H1 (cell line): ENCODE measurements at regions not wholly inside any gene's neighbourhood (a gene's known extent, or its start where the extent isn't known, plus 50 kb on each side); places are given as distances from the start of the nearest gene placed in this dataset.
"Not testable (repeated sequence)": the region's sequence is repeated elsewhere in the genome, so short reads cannot be mapped to it uniquely, and the experiment has no call there.

Source experiments
- CTCF ChIA-PET: fragments of 300-600 bp; sonication (Branson Sonifier 250); formaldehyde crosslinking; loops from one replicate; lab custom pipeline; 2021; ENCODE audit not compliant: partially characterized antibody; lab: Charles Lee
- POLR2A ChIA-PET: fragments of 300-600 bp; sonication (Branson Sonifier 250); formaldehyde crosslinking; loops from one replicate; lab custom pipeline; 2021; ENCODE audit warnings: inconsistent platforms; ENCODE audit not compliant: partially characterized antibody; lab: Charles Lee
- DNase-seq, 2 experiments: peaks; one replicate each; pipeline versions ENCODE4 v3.0.0 to v3.0.0-alpha.2; 2010 to 2022; ENCODE audit warnings: low spot score in 2 of 2, low read depth in 1 of 2, mixed read lengths in 1 of 2
- FAIRE-seq: peaks from 2 replicates; lab custom pipeline; 2011; peaks lifted over from hg19 to GRCh38; lab: Jason Lieb, UNC
- H2AFZ ChIP-seq: 2 replicates; pipeline ENCODE4 v1.8.1; 2012; ENCODE audit warnings: low read length, inconsistent platforms
- H2AK5ac ChIP-seq: 2 replicates; pipeline ENCODE4 v1.6.1; 2013; ENCODE audit warnings: low read depth, low read length
- H2BK120ac ChIP-seq: replicated peaks from 2 replicates; pipeline ENCODE3; 2013; ENCODE audit warnings: low read depth, low read length, inconsistent platforms
- H2BK12ac ChIP-seq: 2 replicates; pipeline ENCODE4 v1.6.1; 2013; ENCODE audit warnings: low read depth, low read length
- H2BK15ac ChIP-seq: 2 replicates; pipeline ENCODE4 v1.6.1; 2013; ENCODE audit warnings: low read length
- H2BK20ac ChIP-seq: 2 replicates; pipeline ENCODE4 v1.6.1; 2013; ENCODE audit warnings: low read length
- H2BK5ac ChIP-seq: 2 replicates; pipeline ENCODE4 v1.6.1; 2013; ENCODE audit warnings: low read depth, low read length
- H3K14ac ChIP-seq: 2 replicates; pipeline ENCODE4 v1.6.1; 2013; ENCODE audit warnings: inconsistent platforms; ENCODE audit not compliant: insufficient read length
- H3K18ac ChIP-seq: 2 replicates; pipeline ENCODE4 v1.6.1; 2013; ENCODE audit warnings: low read length; ENCODE audit errors: extremely low read depth
- H3K23ac ChIP-seq: 2 replicates; pipeline ENCODE4 v1.6.1; 2013; ENCODE audit warnings: inconsistent platforms; ENCODE audit not compliant: insufficient read length
- H3K23me2 ChIP-seq: 2 replicates; pipeline ENCODE4 v1.6.1; 2013; ENCODE audit warnings: low read depth, low read length
- H3K27ac ChIP-seq: 2 replicates; pipeline ENCODE4 v1.6.1; 2011; ENCODE audit warnings: low read depth, low read length, inconsistent platforms
- H3K27me3 ChIP-seq, 4 experiments: replicated peaks in 1 of 4; 1 replicate in 1 of 4; 2 replicates in 3 of 4; pipeline versions ENCODE4 v1.6.1 to v1.8.1; 2011 to 2013; ENCODE audit warnings: low read length in 3 of 4, mild to moderate bottlenecking in 3 of 4, inconsistent platforms in 2 of 4, mixed read lengths in 2 of 4, moderate library complexity in 1 of 4; ENCODE audit not compliant: control insufficient read depth in 3 of 4, insufficient read depth in 3 of 4; ENCODE audit errors: extremely low read depth in 1 of 4
- H3K36me3 ChIP-seq, 4 experiments: 2 replicates each; pipeline versions ENCODE4 v1.6.1 to v1.8.1; 2011 to 2013; ENCODE audit warnings: mild to moderate bottlenecking in 4 of 4, low read length in 3 of 4, moderate library complexity in 2 of 4, control low read depth in 1 of 4, inconsistent platforms in 1 of 4; ENCODE audit not compliant: insufficient read depth in 4 of 4, control insufficient read depth in 2 of 4
- H3K4ac ChIP-seq: replicated peaks from 2 replicates; pipeline ENCODE3; 2013; ENCODE audit warnings: low read length, low read depth, mixed read lengths, inconsistent platforms; ENCODE audit not compliant: insufficient read length
- H3K4me1 ChIP-seq, 4 experiments: replicated peaks in 1 of 4; 1 replicate in 1 of 4; 2 replicates in 3 of 4; pipeline versions ENCODE4 v1.6.1 to v1.8.1; 2011 to 2013; ENCODE audit warnings: low read length in 3 of 4, inconsistent platforms in 2 of 4, mixed read lengths in 1 of 4; ENCODE audit not compliant: insufficient read depth in 4 of 4, control insufficient read depth in 3 of 4
- H3K4me2 ChIP-seq, 2 experiments: 2 replicates each; pipeline versions ENCODE4 v1.6.1 to v1.8.1; 2011 to 2013; ENCODE audit warnings: low read depth in 2 of 2, low read length in 2 of 2, control low read depth in 1 of 2, inconsistent platforms in 1 of 2, mild to moderate bottlenecking in 1 of 2; ENCODE audit not compliant: insufficient read depth in 1 of 2
- H3K4me3 ChIP-seq, 4 experiments: fragments of 200-600, 300-600 bp in 1 of 4; sonication (generic), shearing (Covaris generic), sonication (Bioruptor Twin) in 1 of 4; 2 replicates each; pipeline versions ENCODE4 v1.5.1 to v1.8.1; 2011 to 2016; ENCODE audit warnings: low read length in 4 of 4, low read depth in 3 of 4, control low read depth in 2 of 4, inconsistent platforms in 2 of 4, mild to moderate bottlenecking in 2 of 4, mixed read lengths in 1 of 4, moderate library complexity in 1 of 4; ENCODE audit not compliant: insufficient read depth in 2 of 4; ENCODE audit errors: extremely low read depth in 1 of 4
- H3K56ac ChIP-seq: replicated peaks from 2 replicates; pipeline ENCODE3; 2013; ENCODE audit warnings: low read depth, mild to moderate bottlenecking, mixed read lengths, low read length, inconsistent platforms; ENCODE audit not compliant: insufficient read length
- H3K79me1 ChIP-seq: 2 replicates; pipeline ENCODE4 v1.6.1; 2013; ENCODE audit warnings: low read depth, low read length, control low read depth
- H3K79me2 ChIP-seq, 2 experiments: 2 replicates each; pipeline versions ENCODE4 v1.6.1 to v1.8.1; 2012 to 2013; ENCODE audit warnings: low read length in 2 of 2, mild to moderate bottlenecking in 2 of 2, inconsistent platforms in 1 of 2; ENCODE audit not compliant: insufficient read depth in 2 of 2, control insufficient read depth in 1 of 2
- H3K9ac ChIP-seq, 4 experiments: replicated peaks in 1 of 4; 1 replicate in 1 of 4; 2 replicates in 3 of 4; pipeline versions ENCODE4 v1.6.1 to v1.8.1; 2011 to 2013; ENCODE audit warnings: low read depth in 3 of 4, low read length in 3 of 4, control low read depth in 2 of 4, mild to moderate bottlenecking in 2 of 4, moderate library complexity in 2 of 4, inconsistent platforms in 1 of 4; ENCODE audit errors: extremely low read depth in 1 of 4
- H3K9me3 ChIP-seq, 2 experiments: 2 replicates each; pipeline versions ENCODE4 v1.6.1 to v1.8.1; 2012 to 2013; ENCODE audit warnings: mild to moderate bottlenecking in 2 of 2, moderate library complexity in 2 of 2, control low read depth in 1 of 2, inconsistent platforms in 1 of 2, low read depth in 1 of 2, low read length in 1 of 2, mixed read lengths in 1 of 2; ENCODE audit not compliant: insufficient read depth in 2 of 2
- H4K20me1 ChIP-seq, 2 experiments: replicated peaks in 1 of 2; 2 replicates each; pipeline versions ENCODE3 to v1.8.1; 2011 to 2013; ENCODE audit warnings: inconsistent platforms in 2 of 2, low read length in 2 of 2, mild to moderate bottlenecking in 1 of 2; ENCODE audit not compliant: insufficient read depth in 2 of 2, control insufficient read depth in 1 of 2
- H4K5ac ChIP-seq: 2 replicates; pipeline ENCODE4 v1.6.1; 2013; ENCODE audit warnings: low read length, low read depth, mixed read lengths, inconsistent platforms; ENCODE audit not compliant: insufficient read length
- H4K8ac ChIP-seq: 2 replicates; pipeline ENCODE4 v1.8.0; 2013; ENCODE audit warnings: mild to moderate bottlenecking, moderate library complexity, low read length, inconsistent platforms; ENCODE audit not compliant: insufficient read depth; ENCODE audit errors: extremely low read depth
- H4K91ac ChIP-seq: replicated peaks from 2 replicates; pipeline ENCODE3; 2013; ENCODE audit warnings: low read length, mixed read lengths, inconsistent platforms; ENCODE audit not compliant: insufficient read length
- CEBPB ChIP-seq: IDR thresholded peaks from 2 replicates; pipeline ENCODE4 v1.6.1; 2012; ENCODE audit warnings: low read depth, low read length
- RAD21 ChIP-seq, 2 experiments: IDR thresholded peaks in 1 of 2; conservative IDR thresholded peaks in 1 of 2; 2 replicates each; pipeline ENCODE4 v1.6.1; 2011; ENCODE audit warnings: low read depth in 2 of 2, low read length in 2 of 2, improper control_type of control experiment in 1 of 2, inconsistent platforms in 1 of 2, mild to moderate bottlenecking in 1 of 2, moderate library complexity in 1 of 2
- whole genome bisulfite sequencing, 2 experiments: shearing (Covaris generic) in 1 of 2; methylation state at CpG; one replicate each; pipeline versions ENCODE4 v1.1.6 to v1.1.7; 2013 to 2015; ENCODE audit warnings: low lambda C conversion rate in 2 of 2, mixed read lengths in 2 of 2, inconsistent platforms in 1 of 2, low coverage in 1 of 2, missing lambda C conversion rate in 1 of 2; ENCODE audit not compliant: insufficient replicate concordance in 2 of 2, insufficient coverage in 1 of 2, insufficient read length in 1 of 2; ENCODE audit errors: extremely low coverage in 1 of 2, missing lambda C conversion rate in 1 of 2; 5-methylcytosine and 5-hydroxymethylcytosine counted together
- TF ChIP-seq, protein P1 (sequence below): IDR thresholded peaks from 2 replicates; pipeline ENCODE4 v1.6.1; 2012; ENCODE audit warnings: inconsistent platforms
- TF ChIP-seq, protein P2 (sequence below), 3 experiments: IDR thresholded peaks; 1 replicate in 2 of 3; 2 replicates in 1 of 3; pipeline versions ENCODE4 v1.5.1 to v1.6.1; 2011; ENCODE audit warnings: low read length in 3 of 3, mild to moderate bottlenecking in 3 of 3, inconsistent platforms in 2 of 3, low read depth in 1 of 3, moderate library complexity in 1 of 3; ENCODE audit not compliant: insufficient read depth in 1 of 3; ENCODE audit errors: control extremely low read depth in 1 of 3

DNA sequence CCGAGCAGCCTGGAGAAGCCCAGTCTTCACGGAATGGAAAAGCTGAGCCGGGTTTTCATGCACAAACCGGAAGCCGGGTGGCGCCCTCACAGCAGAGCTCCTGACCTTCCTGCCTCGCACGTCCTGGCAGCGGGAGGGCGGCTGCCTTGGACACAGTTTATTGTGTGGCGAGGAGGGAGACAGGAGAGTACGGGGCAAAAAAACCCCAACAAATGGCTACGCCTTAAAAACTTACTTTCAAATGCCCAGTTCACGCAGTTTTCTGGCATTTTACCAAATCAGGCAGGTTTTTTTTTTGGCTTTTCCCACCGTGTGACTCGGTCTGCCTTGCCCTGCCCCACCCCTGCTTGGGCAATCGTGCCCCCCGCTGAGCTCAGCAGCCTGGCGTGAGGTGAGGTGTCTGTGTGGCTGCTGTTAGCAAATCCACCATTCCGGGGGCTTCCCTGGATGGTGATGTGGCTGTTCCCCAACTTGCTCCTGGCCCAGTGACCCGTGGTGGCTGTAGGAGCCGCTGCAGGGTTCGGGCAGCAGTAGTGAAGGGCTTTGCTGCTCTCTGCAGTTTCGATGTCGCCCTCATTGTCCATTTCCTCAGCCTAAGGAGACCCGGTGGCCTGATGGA is 187.1 kb upstream of the SULF2 start:
- not testable (repeated sequence) for H3K79me1 ChIP-seq, H4K91ac ChIP-seq, H3K56ac ChIP-seq, H3K9ac ChIP-seq
- TF ChIP-seq, protein P1, sequence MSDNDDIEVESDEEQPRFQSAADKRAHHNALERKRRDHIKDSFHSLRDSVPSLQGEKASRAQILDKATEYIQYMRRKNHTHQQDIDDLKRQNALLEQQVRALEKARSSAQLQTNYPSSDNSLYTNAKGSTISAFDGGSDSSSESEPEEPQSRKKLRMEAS = 0 out of 2 replicates have a peak, but pooled peaks have one; percentile 19
- TF ChIP-seq, protein P2, sequence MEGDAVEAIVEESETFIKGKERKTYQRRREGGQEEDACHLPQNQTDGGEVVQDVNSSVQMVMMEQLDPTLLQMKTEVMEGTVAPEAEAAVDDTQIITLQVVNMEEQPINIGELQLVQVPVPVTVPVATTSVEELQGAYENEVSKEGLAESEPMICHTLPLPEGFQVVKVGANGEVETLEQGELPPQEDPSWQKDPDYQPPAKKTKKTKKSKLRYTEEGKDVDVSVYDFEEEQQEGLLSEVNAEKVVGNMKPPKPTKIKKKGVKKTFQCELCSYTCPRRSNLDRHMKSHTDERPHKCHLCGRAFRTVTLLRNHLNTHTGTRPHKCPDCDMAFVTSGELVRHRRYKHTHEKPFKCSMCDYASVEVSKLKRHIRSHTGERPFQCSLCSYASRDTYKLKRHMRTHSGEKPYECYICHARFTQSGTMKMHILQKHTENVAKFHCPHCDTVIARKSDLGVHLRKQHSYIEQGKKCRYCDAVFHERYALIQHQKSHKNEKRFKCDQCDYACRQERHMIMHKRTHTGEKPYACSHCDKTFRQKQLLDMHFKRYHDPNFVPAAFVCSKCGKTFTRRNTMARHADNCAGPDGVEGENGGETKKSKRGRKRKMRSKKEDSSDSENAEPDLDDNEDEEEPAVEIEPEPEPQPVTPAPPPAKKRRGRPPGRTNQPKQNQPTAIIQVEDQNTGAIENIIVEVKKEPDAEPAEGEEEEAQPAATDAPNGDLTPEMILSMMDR (IDR thresholded peaks at IDR 0.05; ENCODE audit: control extremely low read depth in 1 of 3, insufficient read depth in 1 of 3, low read depth in 1 of 3, low read length in 3 of 3) = peak; percentile 18 to 51 (median 44); a peak in 2 of 4 replicates
- TF ChIP-seq CEBPB (0 out of 2 replicates have a peak, but pooled peaks have one; percentile 29), RAD21 (IDR thresholded peaks at IDR 0.05 in 1 of 2, conservative IDR thresholded peaks at IDR 0.05 in 1 of 2; ENCODE audit: low read depth in 2 of 2, low read length in 2 of 2) (peak; percentile 54 to 58)
- TF ChIP-seq, all 59 proteins: peak for 4; not testable (repeated sequence) for 55
- 56% methylated on average over 26 of the region's 26 CpGs; no CpG with 5 or more reads in 1 of the 2 experiments for WGBS, 2 experiments
- FAIRE-seq, POLR2A ChIA-PET, H3K4me3 ChIP-seq, H3K23me2 ChIP-seq, H3K18ac ChIP-seq, H2AFZ ChIP-seq, H3K27ac ChIP-seq, H4K5ac ChIP-seq, H3K27me3 ChIP-seq, H3K79me2 ChIP-seq, H3K14ac ChIP-seq, H3K36me3 ChIP-seq, H3K9me3 ChIP-seq, H4K20me1 ChIP-seq, H3K23ac ChIP-seq, H3K4ac ChIP-seq, H2BK20ac ChIP-seq, H2BK15ac ChIP-seq: not testable (repeated sequence)
- DNase-seq = peak in 1 of 2 experiments; percentile 57
- Histone ChIP-seq H3K4me2 (peak overlapping the region in 1 of 2 experiments; percentile 5; a peak in 2 of 4 replicates), H2BK5ac (peak overlapping the region; percentile 75; the same call in 1 of the 2 replicates), H2BK120ac (peak overlapping the region; percentile 78), H2BK12ac (peak overlapping the region; percentile 90), H3K4me1 (peaks cover 7 to 18% (median 11%) of the 10 kb centered on the region in 4 experiments), H4K8ac (peak overlapping the region; percentile 41; the same call in 1 of the 2 replicates), H2AK5ac (peak overlapping the region; percentile 48; the same call in 1 of the 2 replicates)
- CTCF ChIA-PET = interaction anchor here (0.6 to 1.8 kb wide), 5 partner anchors 17 to 648 kb away, joined by 3 to 6 read pairs (median 3); no protein-coding TSS in a partner anchor
